AG04449 (cell line): ENCODE measurements at regions not wholly inside any gene's neighbourhood (a gene's known extent, or its start where the extent isn't known, plus 50 kb on each side); places are given as distances from the start of the nearest gene placed in this dataset.
"Not testable (repeated sequence)": the region's sequence is repeated elsewhere in the genome, so short reads cannot be mapped to it uniquely, and the experiment has no call there.

Experiments used
- CTCF ChIA-PET: fragments of 350-600 bp; formaldehyde crosslinking; extraction: SDS; loops from one replicate; lab custom pipeline; 2021; ENCODE audit warnings: antibody characterized with exemption; lab: Yijun Ruan, JAX
- POLR2A ChIA-PET: fragments of 400-600, 350-600 bp; formaldehyde crosslinking; extraction: SDS; loops from one replicate; lab custom pipeline; 2020; ENCODE audit warnings: antibody characterized with exemption, inconsistent platforms; lab: Yijun Ruan, JAX
- DNase-seq: peaks from one replicate; pipeline ENCODE4 v3.0.0-alpha.2; 2010; ENCODE audit warnings: low read depth, low spot score
- H3K4me3 ChIP-seq: 2 replicates; pipeline ENCODE4 v1.5.1; 2011; ENCODE audit warnings: low read depth, mild to moderate bottlenecking, control low read depth, low read length
- TF ChIP-seq, protein P1 (sequence below): IDR thresholded peaks from one replicate; pipeline ENCODE4 v1.5.1; 2011; ENCODE audit warnings: mild to moderate bottlenecking, moderate library complexity, low read length, control low read depth, inconsistent platforms; ENCODE audit not compliant: insufficient read depth; ENCODE audit errors: missing control alignments

DNA sequence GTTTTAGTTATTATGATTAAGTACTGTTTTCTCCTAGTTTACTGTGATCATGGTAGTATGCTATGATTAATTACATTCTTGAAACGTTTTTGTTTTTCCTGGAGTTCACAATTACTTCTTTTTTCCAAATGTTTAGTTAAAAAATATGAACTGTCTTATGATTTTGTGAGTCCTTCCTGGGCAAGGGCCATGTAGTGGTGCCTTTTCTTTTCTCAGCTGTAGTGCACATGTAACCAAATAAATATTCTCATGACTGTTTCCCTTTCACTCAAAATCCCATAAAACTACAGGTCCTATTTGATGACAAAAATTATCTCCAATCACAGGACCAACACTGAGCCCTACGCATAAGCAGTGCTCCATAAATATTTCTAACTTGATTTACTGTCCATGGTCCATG is 118.9 kb upstream of the EGR2 start:
- TF ChIP-seq, protein P1, sequence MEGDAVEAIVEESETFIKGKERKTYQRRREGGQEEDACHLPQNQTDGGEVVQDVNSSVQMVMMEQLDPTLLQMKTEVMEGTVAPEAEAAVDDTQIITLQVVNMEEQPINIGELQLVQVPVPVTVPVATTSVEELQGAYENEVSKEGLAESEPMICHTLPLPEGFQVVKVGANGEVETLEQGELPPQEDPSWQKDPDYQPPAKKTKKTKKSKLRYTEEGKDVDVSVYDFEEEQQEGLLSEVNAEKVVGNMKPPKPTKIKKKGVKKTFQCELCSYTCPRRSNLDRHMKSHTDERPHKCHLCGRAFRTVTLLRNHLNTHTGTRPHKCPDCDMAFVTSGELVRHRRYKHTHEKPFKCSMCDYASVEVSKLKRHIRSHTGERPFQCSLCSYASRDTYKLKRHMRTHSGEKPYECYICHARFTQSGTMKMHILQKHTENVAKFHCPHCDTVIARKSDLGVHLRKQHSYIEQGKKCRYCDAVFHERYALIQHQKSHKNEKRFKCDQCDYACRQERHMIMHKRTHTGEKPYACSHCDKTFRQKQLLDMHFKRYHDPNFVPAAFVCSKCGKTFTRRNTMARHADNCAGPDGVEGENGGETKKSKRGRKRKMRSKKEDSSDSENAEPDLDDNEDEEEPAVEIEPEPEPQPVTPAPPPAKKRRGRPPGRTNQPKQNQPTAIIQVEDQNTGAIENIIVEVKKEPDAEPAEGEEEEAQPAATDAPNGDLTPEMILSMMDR, result no peak
- ChIA-PET POLR2A (no interaction called here), CTCF (no interaction called here)
- no peak for DNase-seq
- H3K4me3 ChIP-seq, result no peak overlapping the region

GRCh38 chr10:62934258-62934657 is 118.1 kb upstream of the EGR2 start:
- no peak overlapping the region for H3K4me3 ChIP-seq
- ChIA-PET CTCF (no interaction called here), POLR2A (no interaction called here)
- TF ChIP-seq, protein P1, result no peak
- DNase-seq, result no peak

GRCh38 chr10:62928763-62929162 is 112.6 kb upstream of the EGR2 start:
- POLR2A ChIA-PET, DNase-seq, CTCF ChIA-PET, H3K4me3 ChIP-seq: not testable (repeated sequence)

- no peak overlapping the region for H3K4me3 ChIP-seq
- ChIA-PET CTCF (interaction anchor here (1.1 kb wide), 1 partner anchor 333 kb away, joined by 3 read pairs; no protein-coding TSS in a partner anchor), POLR2A (no interaction called here)
- TF ChIP-seq, protein P1, result no peak
- DNase-seq, result no peak
Observed at GRCh38 chr10:62926407-62926806, 110.2 kb upstream of the EGR2 start.

GRCh38 chr10:62924344-62924748 is 108.2 kb upstream of the EGR2 start:
- no peak for DNase-seq
- ChIA-PET POLR2A (no interaction called here), CTCF (no interaction called here)
- H3K4me3 ChIP-seq, result no peak overlapping the region
- TF ChIP-seq, protein P1, result no peak

GRCh38 chr10:62919776-62920175 is 103.6 kb upstream of the EGR2 start:
- CTCF ChIA-PET, result no interaction called here
- TF ChIP-seq, protein P1, result no peak
- no peak overlapping the region for H3K4me3 ChIP-seq
- POLR2A ChIA-PET, result no interaction called here
- no peak for DNase-seq

- ChIA-PET CTCF (no interaction called here), POLR2A (no interaction called here)
- no peak for DNase-seq
- TF ChIP-seq, protein P1, result no peak
- H3K4me3 ChIP-seq, result no peak overlapping the region
Observed at GRCh38 chr10:62917475-62918238, 101.5 kb upstream of the EGR2 start.
